Naive thymus-derived CD4-positive, alpha-beta T cell (primary cell): ENCODE measurements at regions not wholly inside any gene's neighbourhood (a gene's known extent, or its start where the extent isn't known, plus 50 kb on each side); places are given as distances from the start of the nearest gene placed in this dataset.

Experiments
- ATAC-seq: fragments of 150-1000 bp; cut with Tn5 transposase; 2 replicates; pipeline ENCODE4 v1.10.0; 2021; ENCODE audit warnings: mild to moderate bottlenecking, moderate library complexity
- CTCF ChIA-PET: fragments of 350-600 bp; sonication (Branson Sonifier 250); formaldehyde crosslinking; loops from one replicate; lab custom pipeline; 2021; ENCODE audit warnings: antibody characterized with exemption; lab: Charles Lee
- POLR2A ChIA-PET: fragments of 350-600 bp; sonication (Branson Sonifier 250); formaldehyde crosslinking; loops from one replicate; lab custom pipeline; 2021; ENCODE audit warnings: antibody characterized with exemption, inconsistent platforms; lab: Charles Lee
- DNase-seq, 9 donors: peaks; one replicate each; pipeline versions ENCODE4 v3.0.0 to v3.0.0-alpha.2; 2020 to 2022; ENCODE audit warnings: mixed read lengths in 1 of 9
- H3K27ac ChIP-seq: one replicate; pipeline ENCODE4 v1.7.0; 2013; ENCODE audit warnings: mild to moderate bottlenecking, low read depth, low read length, moderate library complexity
- H3K27me3 ChIP-seq, 2 donors: one replicate each; pipeline ENCODE4 v1.7.0; 2013; ENCODE audit warnings: low read length in 2 of 2, mild to moderate bottlenecking in 2 of 2, moderate library complexity in 2 of 2; ENCODE audit not compliant: control insufficient read depth in 2 of 2, insufficient read depth in 2 of 2
- H3K36me3 ChIP-seq, 3 experiments: 1 replicate in 2 of 3; 2 replicates in 1 of 3; pipeline ENCODE4 v1.7.0; 2013; ENCODE audit warnings: low read length in 3 of 3, mild to moderate bottlenecking in 3 of 3, moderate library complexity in 1 of 3; ENCODE audit not compliant: insufficient read depth in 3 of 3, control insufficient read depth in 2 of 3
- H3K4me1 ChIP-seq, 2 donors: one replicate each; pipeline ENCODE4 v1.7.0; 2013; ENCODE audit warnings: low read length in 2 of 2, mild to moderate bottlenecking in 2 of 2, moderate library complexity in 1 of 2; ENCODE audit not compliant: control insufficient read depth in 2 of 2, insufficient read depth in 2 of 2
- H3K4me3 ChIP-seq: 2 replicates; pipeline ENCODE4 v1.7.0; 2013; ENCODE audit warnings: mild to moderate bottlenecking, low read length
- H3K9me3 ChIP-seq, 3 experiments: 1 replicate in 2 of 3; 2 replicates in 1 of 3; pipeline ENCODE4 v1.7.0; 2013; ENCODE audit warnings: low read length in 3 of 3; ENCODE audit not compliant: control insufficient read depth in 2 of 3
- H3K27ac Mint-ChIP-seq, 9 donors: one replicate each; pipeline ENCODE4 v1.8.0; 2020 to 2022; ENCODE audit warnings: mixed read lengths in 9 of 9, mild to moderate bottlenecking in 8 of 9, moderate library complexity in 5 of 9, inconsistent platforms in 2 of 9
- H3K27me3 Mint-ChIP-seq, 5 donors: one replicate each; pipeline ENCODE4 v1.8.0; 2021 to 2022; ENCODE audit warnings: mixed read lengths in 5 of 5, mild to moderate bottlenecking in 1 of 5
- H3K36me3 Mint-ChIP-seq, 5 donors: one replicate each; pipeline ENCODE4 v1.8.0; 2020 to 2022; ENCODE audit warnings: mixed read lengths in 5 of 5, mild to moderate bottlenecking in 3 of 5, inconsistent platforms in 1 of 5
- H3K4me1 Mint-ChIP-seq, 7 donors: one replicate each; pipeline ENCODE4 v1.8.0; 2020 to 2022; ENCODE audit warnings: mixed read lengths in 7 of 7, mild to moderate bottlenecking in 3 of 7, inconsistent platforms in 1 of 7
- H3K4me3 Mint-ChIP-seq, 10 donors: one replicate each; pipeline ENCODE4 v1.8.0; 2020 to 2022; ENCODE audit warnings: mild to moderate bottlenecking in 10 of 10, mixed read lengths in 10 of 10, moderate library complexity in 6 of 10, inconsistent platforms in 2 of 10
- H3K9me3 Mint-ChIP-seq, 11 donors: one replicate each; pipeline ENCODE4 v1.8.0; 2020 to 2022; ENCODE audit warnings: mixed read lengths in 11 of 11, mild to moderate bottlenecking in 4 of 11, inconsistent platforms in 1 of 11, moderate library complexity in 1 of 11
- intact Hi-C, 2 donors: fragments of 100-400 bp; cut with micrococcal nuclease; formaldehyde crosslinking; loops; one replicate each; pipeline ENCODE4 v1.15.1; 2023

DNA sequence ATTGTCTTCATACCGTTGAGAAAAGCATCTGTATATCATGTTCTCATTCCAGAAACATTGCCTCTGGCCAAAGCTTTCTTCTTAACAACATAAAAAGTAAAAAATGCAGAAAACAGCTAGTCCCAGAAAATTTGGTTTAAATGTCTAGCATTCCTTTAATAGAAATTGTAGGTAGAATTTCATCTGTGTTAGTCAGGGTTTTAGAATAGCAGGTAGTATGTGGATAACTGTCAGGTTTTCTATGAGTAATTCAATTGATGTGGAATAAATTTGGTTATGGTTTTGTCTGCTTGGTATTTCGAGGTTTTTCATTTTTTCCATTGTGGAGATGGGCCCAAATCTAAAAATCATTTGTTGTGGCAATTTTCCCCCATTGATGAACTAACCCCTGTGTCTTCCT lies 616.7 kb downstream of the KCNJ2 start:
- no peaks in the 10 kb centered on the region for H3K27me3 ChIP-seq
- H3K27ac ChIP-seq, result no peak overlapping the region
- CTCF ChIA-PET, result no interaction called here
- peaks cover 0 to 19% (median 1%) of the 10 kb centered on the region in 11 donors for H3K9me3 Mint-ChIP-seq
- H3K27ac Mint-ChIP-seq, result no peak overlapping the region
- ATAC-seq (no peak), DNase-seq (no peak)
- H3K36me3 Mint-ChIP-seq, result no peaks in the 10 kb centered on the region
- no peaks in the 10 kb centered on the region for H3K4me1 Mint-ChIP-seq
- intact Hi-C loops, result no loop called here
- H3K9me3 ChIP-seq, result no peaks in the 10 kb centered on the region
- no peaks in the 10 kb centered on the region for H3K4me1 ChIP-seq
- H3K4me3 ChIP-seq, result no peak overlapping the region
- no peaks in the 10 kb centered on the region for H3K36me3 ChIP-seq
- POLR2A ChIA-PET, result no interaction called here
- H3K27me3 Mint-ChIP-seq, result no peaks in the 10 kb centered on the region
- no peak overlapping the region for H3K4me3 Mint-ChIP-seq

DNA sequence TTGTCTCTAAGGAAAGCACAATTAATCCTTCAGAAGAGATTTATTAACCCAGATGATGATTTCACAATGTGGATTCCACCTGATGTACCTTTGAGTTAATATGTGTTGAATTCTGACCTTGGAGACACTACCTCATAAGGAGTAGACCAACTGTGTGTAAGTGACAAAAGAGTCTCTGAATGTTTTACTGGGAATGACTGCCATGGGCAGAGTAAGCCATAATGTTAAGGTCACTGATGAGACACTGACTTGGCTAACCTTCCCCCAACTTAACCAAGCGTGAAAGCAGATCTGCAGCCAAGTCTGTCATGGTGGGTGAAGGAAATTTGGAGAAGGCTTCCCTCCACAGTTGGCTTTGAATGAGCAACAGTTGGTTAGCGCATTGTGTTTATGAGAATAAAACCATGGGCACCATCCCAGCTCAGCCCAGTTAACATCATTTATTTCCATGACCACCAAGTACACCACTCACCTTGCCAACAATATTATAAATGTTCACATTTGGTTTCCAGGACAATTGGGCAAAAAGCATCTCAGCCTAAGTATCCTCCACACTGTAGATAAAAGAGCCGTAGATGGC lies 618.5 kb downstream of the KCNJ2 start:
- ChIA-PET POLR2A (no interaction called here), CTCF (no interaction called here)
- Histone ChIP-seq H3K9me3 (no peaks in the 10 kb centered on the region), H3K27ac (no peak overlapping the region), H3K4me3 (no peak overlapping the region), H3K36me3 (no peaks in the 10 kb centered on the region), H3K4me1 (no peaks in the 10 kb centered on the region), H3K27me3 (no peaks in the 10 kb centered on the region)
- Mint-ChIP-seq H3K27me3 (no peaks in the 10 kb centered on the region), H3K4me1 (no peaks in the 10 kb centered on the region), H3K27ac (no peak overlapping the region), H3K4me3 (no peak overlapping the region), H3K36me3 (no peaks in the 10 kb centered on the region), H3K9me3 (peaks cover 0 to 19% (median 2%) of the 10 kb centered on the region in 11 donors)
- intact Hi-C loops, result no loop called here
- ATAC-seq (no peak), DNase-seq (no peak)

GRCh38 chr17:70791748-70792443 lies 622.6 kb downstream of the KCNJ2 start:
- H3K36me3 Mint-ChIP-seq, result no peaks in the 10 kb centered on the region
- no peak overlapping the region for H3K4me3 ChIP-seq
- ChIA-PET POLR2A (no interaction called here), CTCF (no interaction called here)
- no peak overlapping the region for H3K27ac ChIP-seq
- no peaks in the 10 kb centered on the region for H3K4me1 ChIP-seq
- H3K36me3 ChIP-seq, result no peaks in the 10 kb centered on the region
- H3K27me3 Mint-ChIP-seq, result peaks cover 0 to 4% (median 0%) of the 10 kb centered on the region in 5 donors
- no peak for ATAC-seq
- no peaks in the 10 kb centered on the region for H3K27me3 ChIP-seq
- H3K27ac Mint-ChIP-seq, result no peak overlapping the region
- no peak for DNase-seq
- peaks cover 0 to 25% (median 2%) of the 10 kb centered on the region in 11 donors for H3K9me3 Mint-ChIP-seq
- H3K4me1 Mint-ChIP-seq, result no peaks in the 10 kb centered on the region
- intact Hi-C loops, result no loop called here
- no peak overlapping the region for H3K4me3 Mint-ChIP-seq
- no peaks in the 10 kb centered on the region for H3K9me3 ChIP-seq

DNA sequence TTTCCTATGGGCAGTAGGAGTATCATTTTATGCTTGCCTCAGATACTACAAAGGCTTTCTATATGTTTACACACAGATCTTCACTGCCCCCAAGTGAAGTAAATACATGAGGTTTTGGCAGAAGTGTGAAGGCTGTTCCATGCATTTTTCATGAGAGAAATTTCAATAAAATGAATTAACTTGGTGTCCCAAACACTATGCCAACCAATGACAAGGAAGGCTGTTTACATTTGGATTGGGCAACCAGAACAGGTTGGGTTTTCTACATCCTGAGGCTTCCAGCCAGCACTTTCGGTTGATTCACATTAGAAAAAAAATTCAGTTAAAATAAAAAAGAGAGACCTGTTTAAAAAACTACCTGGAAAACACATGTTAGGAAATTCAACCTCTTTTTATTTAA lies 625.4 kb downstream of the KCNJ2 start:
- intact Hi-C loops, result no loop called here
- Mint-ChIP-seq H3K4me3 (no peak overlapping the region), H3K4me1 (peaks cover 0 to 3% (median 0%) of the 10 kb centered on the region in 7 donors), H3K27ac (no peak overlapping the region), H3K27me3 (peaks cover 0 to 6% (median 0%) of the 10 kb centered on the region in 5 donors), H3K9me3 (peaks cover 0 to 21% (median 5%) of the 10 kb centered on the region in 11 donors), H3K36me3 (no peaks in the 10 kb centered on the region)
- H3K27ac ChIP-seq, result no peak overlapping the region
- CTCF ChIA-PET, result no interaction called here
- H3K9me3 ChIP-seq, result no peaks in the 10 kb centered on the region
- no peak overlapping the region for H3K4me3 ChIP-seq
- ATAC-seq (no peak), DNase-seq (no peak)
- H3K36me3 ChIP-seq, result no peaks in the 10 kb centered on the region
- H3K4me1 ChIP-seq, result no peaks in the 10 kb centered on the region
- no peaks in the 10 kb centered on the region for H3K27me3 ChIP-seq
- POLR2A ChIA-PET, result no interaction called here

DNA sequence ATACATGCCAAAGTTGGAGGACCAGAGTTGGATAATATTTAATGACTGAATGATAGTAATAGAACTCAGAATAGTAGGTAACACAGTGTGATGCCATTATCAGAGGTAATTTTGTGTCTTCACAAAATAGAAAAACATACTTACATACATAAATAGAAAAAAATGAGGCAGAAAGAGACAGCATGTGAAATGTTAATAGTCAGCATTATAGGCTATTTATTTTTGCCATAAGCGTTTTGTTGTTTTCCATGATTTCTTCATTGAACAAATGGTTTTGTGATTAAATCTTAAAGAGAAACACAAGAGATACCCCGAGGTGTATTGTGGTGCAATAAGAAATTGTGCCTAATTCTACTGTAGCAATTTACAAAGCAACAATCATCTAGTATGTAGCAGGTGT lies 626.3 kb downstream of the KCNJ2 start:
- Mint-ChIP-seq H3K4me1 (peaks cover 0 to 3% (median 0%) of the 10 kb centered on the region in 7 donors), H3K9me3 (peaks cover 0 to 13% (median 3%) of the 10 kb centered on the region in 11 donors), H3K4me3 (no peak overlapping the region), H3K27ac (no peak overlapping the region), H3K27me3 (peaks cover 0 to 6% (median 0%) of the 10 kb centered on the region in 5 donors), H3K36me3 (no peaks in the 10 kb centered on the region)
- DNase-seq, result no peak
- Histone ChIP-seq H3K36me3 (no peaks in the 10 kb centered on the region), H3K9me3 (no peaks in the 10 kb centered on the region), H3K27ac (no peak overlapping the region), H3K4me3 (no peak overlapping the region), H3K4me1 (no peaks in the 10 kb centered on the region), H3K27me3 (no peaks in the 10 kb centered on the region)
- CTCF ChIA-PET, result no interaction called here
- intact Hi-C loops, result no loop called here
- no peak for ATAC-seq
- POLR2A ChIA-PET, result no interaction called here

DNA sequence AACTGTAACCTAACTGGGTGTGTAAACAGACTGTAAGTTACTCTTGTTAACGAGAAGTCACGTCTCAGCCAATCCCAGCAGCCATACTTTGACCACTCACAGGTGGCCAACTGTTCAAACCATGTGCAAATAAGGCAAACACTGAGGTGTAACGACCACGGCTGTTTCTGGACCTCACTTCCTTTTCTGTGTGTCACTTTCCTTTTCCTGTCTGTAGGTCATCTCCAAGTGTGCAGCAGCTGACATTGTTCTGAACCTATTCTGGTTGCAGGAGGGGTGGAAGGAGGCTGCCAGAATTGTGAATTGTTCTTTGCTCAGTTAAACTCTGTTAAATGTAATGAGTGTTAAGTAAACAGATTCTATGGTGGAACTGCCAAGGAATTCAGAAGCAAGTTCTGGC lies 627.4 kb downstream of the KCNJ2 start:
- POLR2A ChIA-PET, result no interaction called here
- Histone ChIP-seq H3K36me3 (no peaks in the 10 kb centered on the region), H3K9me3 (no peaks in the 10 kb centered on the region), H3K27ac (no peak overlapping the region), H3K27me3 (no peaks in the 10 kb centered on the region), H3K4me1 (no peaks in the 10 kb centered on the region), H3K4me3 (no peak overlapping the region)
- Mint-ChIP-seq H3K4me3 (no peak overlapping the region), H3K27me3 (peaks cover 0 to 6% (median 0%) of the 10 kb centered on the region in 5 donors), H3K4me1 (peaks cover 0 to 3% (median 0%) of the 10 kb centered on the region in 7 donors), H3K27ac (no peak overlapping the region), H3K36me3 (no peaks in the 10 kb centered on the region), H3K9me3 (peaks cover 0 to 11% (median 3%) of the 10 kb centered on the region in 11 donors)
- ATAC-seq (no peak), DNase-seq (no peak)
- intact Hi-C loops, result no loop called here
- CTCF ChIA-PET, result no interaction called here

- H3K27ac ChIP-seq, result no peak overlapping the region
- H3K4me1 ChIP-seq, result no peaks in the 10 kb centered on the region
- intact Hi-C loops, result no loop called here
- no peak for ATAC-seq
- no peaks in the 10 kb centered on the region for H3K36me3 ChIP-seq
- no peaks in the 10 kb centered on the region for H3K9me3 ChIP-seq
- no peak for DNase-seq
- no peaks in the 10 kb centered on the region for H3K27me3 ChIP-seq
- CTCF ChIA-PET, result no interaction called here
- peaks cover 0 to 6% (median 0%) of the 10 kb centered on the region in 5 donors for H3K27me3 Mint-ChIP-seq
- POLR2A ChIA-PET, result no interaction called here
- no peak overlapping the region for H3K4me3 ChIP-seq
- H3K4me1 Mint-ChIP-seq, result peaks cover 0 to 3% (median 0%) of the 10 kb centered on the region in 7 donors
- H3K4me3 Mint-ChIP-seq, result no peak overlapping the region
- H3K9me3 Mint-ChIP-seq, result peaks cover 0 to 11% (median 3%) of the 10 kb centered on the region in 11 donors
- H3K36me3 Mint-ChIP-seq, result no peaks in the 10 kb centered on the region
- H3K27ac Mint-ChIP-seq, result no peak overlapping the region
Observed at GRCh38 chr17:70797166-70797565, 627.8 kb downstream of the KCNJ2 start.
